Upper lobe of right lung (tissue), 1 donor: ENCODE measurements at regions not wholly inside any gene's neighbourhood (a gene's known extent, or its start where the extent isn't known, plus 50 kb on each side); places are given as distances from the start of the nearest gene placed in this dataset.
"Not testable (repeated sequence)": the region's sequence is repeated elsewhere in the genome, so short reads cannot be mapped to it uniquely, and the experiment has no call there.

ENCODE experiments used
- ATAC-seq: fragments of 200-7000 bp; cut with Tn5 transposase; one replicate; pipeline ENCODE4 v1.9.1; 2020; ENCODE audit warnings: mild to moderate bottlenecking, moderate library complexity
- DNase-seq: peaks from one replicate; pipeline ENCODE4 v3.0.0-alpha.2; 2020
- H3K27ac ChIP-seq: fragments of 200-600 bp; one replicate; pipeline ENCODE4 v1.8.0; 2022
- H3K27me3 ChIP-seq: fragments of 200-600 bp; one replicate; pipeline ENCODE4 v1.8.0; 2022; ENCODE audit warnings: mild to moderate bottlenecking
- H3K36me3 ChIP-seq: fragments of 200-600 bp; one replicate; pipeline ENCODE4 v1.8.0; 2022
- H3K4me1 ChIP-seq: fragments of 200-600 bp; one replicate; pipeline ENCODE4 v1.8.0; 2022
- H3K4me3 ChIP-seq: fragments of 200-600 bp; one replicate; pipeline ENCODE4 v1.8.0; 2022; ENCODE audit warnings: mild to moderate bottlenecking
- H3K9me3 ChIP-seq: fragments of 200-600 bp; one replicate; pipeline ENCODE4 v1.8.0; 2022
- intact Hi-C: fragments of 100-400 bp; cut with DNase I; formaldehyde crosslinking; loops from one replicate; pipeline ENCODE4 v1.11.0; 2022
- TF ChIP-seq, protein P1 (sequence below): fragments of 200-600 bp; IDR thresholded peaks from one replicate; pipeline ENCODE4 v1.8.0; 2022; ENCODE audit warnings: antibody characterized with exemption
- donor health status: DM: no; HTN: yes; CAD: no; lungs with severe emphysema.

DNA sequence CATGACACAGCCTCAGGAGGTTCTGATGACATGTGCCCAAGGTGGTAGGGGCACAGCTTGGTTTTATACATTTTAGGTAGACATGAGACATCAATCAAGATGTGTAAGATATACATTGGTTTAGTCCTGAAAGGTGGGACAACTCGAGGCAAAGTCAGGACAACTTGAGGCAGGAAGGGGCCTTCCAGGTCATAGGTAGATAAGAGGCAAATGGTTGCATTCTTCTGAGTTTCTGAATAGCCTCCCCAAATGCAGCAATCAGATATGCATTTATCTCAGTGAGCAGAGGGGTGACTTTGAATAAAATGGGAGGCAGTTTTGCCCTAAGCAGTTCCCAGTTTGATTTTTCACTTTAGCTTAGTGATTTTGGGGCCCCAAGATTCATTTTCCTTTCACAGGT lies 91.6 kb downstream of the CHCHD4 start:
- no peaks in the 10 kb centered on the region for H3K4me1 ChIP-seq
- intact Hi-C loops = no loop called here
- no peak overlapping the region for H3K4me3 ChIP-seq
- TF ChIP-seq, protein P1, sequence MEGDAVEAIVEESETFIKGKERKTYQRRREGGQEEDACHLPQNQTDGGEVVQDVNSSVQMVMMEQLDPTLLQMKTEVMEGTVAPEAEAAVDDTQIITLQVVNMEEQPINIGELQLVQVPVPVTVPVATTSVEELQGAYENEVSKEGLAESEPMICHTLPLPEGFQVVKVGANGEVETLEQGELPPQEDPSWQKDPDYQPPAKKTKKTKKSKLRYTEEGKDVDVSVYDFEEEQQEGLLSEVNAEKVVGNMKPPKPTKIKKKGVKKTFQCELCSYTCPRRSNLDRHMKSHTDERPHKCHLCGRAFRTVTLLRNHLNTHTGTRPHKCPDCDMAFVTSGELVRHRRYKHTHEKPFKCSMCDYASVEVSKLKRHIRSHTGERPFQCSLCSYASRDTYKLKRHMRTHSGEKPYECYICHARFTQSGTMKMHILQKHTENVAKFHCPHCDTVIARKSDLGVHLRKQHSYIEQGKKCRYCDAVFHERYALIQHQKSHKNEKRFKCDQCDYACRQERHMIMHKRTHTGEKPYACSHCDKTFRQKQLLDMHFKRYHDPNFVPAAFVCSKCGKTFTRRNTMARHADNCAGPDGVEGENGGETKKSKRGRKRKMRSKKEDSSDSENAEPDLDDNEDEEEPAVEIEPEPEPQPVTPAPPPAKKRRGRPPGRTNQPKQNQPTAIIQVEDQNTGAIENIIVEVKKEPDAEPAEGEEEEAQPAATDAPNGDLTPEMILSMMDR = no peak
- H3K36me3 ChIP-seq = no peaks in the 10 kb centered on the region
- H3K27ac ChIP-seq = no peak overlapping the region
- DNase-seq (no peak), ATAC-seq (no peak)
- H3K9me3 ChIP-seq = no peaks in the 10 kb centered on the region
- no peaks in the 10 kb centered on the region for H3K27me3 ChIP-seq

DNA sequence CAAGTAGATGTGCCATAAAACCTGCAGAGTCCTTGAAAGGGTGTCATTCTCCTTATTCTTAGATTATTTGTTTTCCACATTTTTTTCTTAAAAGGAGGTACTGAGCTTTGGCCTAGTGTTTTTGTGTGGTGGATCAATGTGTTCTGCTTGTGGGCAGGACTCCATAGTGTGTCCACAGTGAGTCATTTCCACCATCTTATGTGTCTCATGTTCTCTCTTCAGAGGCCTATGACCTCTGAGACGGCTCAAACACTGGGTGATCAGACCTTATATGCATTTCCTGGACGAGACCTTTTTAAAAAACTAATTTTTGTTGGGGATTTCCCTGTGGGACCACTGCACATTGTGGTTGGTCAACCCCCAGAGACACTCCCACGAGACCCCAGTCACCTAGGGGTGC lies 93.4 kb downstream of the CHCHD4 start:
- intact Hi-C loops = no loop called here
- peaks cover 6% of the 10 kb centered on the region for H3K9me3 ChIP-seq
- no peak overlapping the region for H3K4me3 ChIP-seq
- H3K27ac ChIP-seq = no peak overlapping the region
- no peaks in the 10 kb centered on the region for H3K4me1 ChIP-seq
- no peaks in the 10 kb centered on the region for H3K27me3 ChIP-seq
- TF ChIP-seq, protein P1 = no peak
- no peaks in the 10 kb centered on the region for H3K36me3 ChIP-seq
- ATAC-seq (no peak), DNase-seq (no peak)

DNA sequence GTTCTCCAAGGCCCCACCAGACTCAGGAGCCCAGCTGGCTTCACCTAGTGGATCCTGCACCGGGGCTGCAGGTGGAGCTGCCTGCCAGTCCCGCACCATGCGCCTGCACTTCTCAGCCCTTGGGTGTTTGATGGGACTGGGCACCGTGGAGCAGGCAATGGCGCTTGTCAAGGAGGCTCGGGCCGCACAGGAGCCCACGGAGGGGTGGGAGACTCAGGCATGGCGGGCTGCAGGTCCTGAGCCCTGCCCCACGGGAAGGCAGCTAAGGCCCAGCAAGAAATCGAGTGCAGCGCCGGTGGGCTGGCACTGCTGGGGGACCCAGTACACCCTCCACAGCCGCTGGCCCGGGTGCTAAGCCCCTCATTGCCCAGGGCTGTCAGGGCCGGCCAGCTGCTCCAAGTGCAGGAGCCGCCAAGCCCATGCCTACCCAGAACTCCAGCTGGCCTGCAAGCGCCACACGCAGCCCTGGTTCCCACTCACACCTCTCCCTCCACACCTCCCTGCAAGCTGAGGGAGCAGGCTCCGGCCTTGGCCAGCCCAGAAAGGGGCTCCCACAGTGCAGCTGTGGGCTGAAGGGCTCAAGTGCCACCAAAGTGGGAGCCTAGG lies 95.2 kb downstream of the CHCHD4 start:
- DNase-seq, H3K27me3 ChIP-seq, H3K27ac ChIP-seq, H3K4me3 ChIP-seq, ATAC-seq, H3K9me3 ChIP-seq, H3K36me3 ChIP-seq, H3K4me1 ChIP-seq, intact Hi-C loops: not testable (repeated sequence)

DNA sequence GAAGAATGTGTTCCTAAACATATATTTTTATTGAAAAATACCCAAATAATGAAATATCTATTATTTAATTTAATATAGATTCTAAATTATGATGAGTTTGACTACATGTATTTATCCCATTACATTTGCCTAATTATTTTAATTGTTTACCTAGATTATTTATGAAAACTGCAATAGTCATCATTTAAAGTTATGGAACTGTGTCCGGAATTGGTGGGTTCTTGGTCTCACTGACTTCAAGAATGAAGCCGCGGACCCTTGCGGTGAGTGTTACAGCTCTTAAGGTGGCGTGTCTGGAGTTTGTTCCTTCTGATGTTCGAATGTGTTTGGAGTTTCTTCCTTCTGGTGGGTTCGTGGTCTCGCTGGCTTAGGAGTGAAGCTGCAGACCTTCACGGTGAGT lies 96.5 kb downstream of the CHCHD4 start:
- DNase-seq, H3K27ac ChIP-seq, H3K4me1 ChIP-seq, H3K36me3 ChIP-seq, intact Hi-C loops, H3K4me3 ChIP-seq, H3K9me3 ChIP-seq, H3K27me3 ChIP-seq, ATAC-seq: not testable (repeated sequence)

DNA sequence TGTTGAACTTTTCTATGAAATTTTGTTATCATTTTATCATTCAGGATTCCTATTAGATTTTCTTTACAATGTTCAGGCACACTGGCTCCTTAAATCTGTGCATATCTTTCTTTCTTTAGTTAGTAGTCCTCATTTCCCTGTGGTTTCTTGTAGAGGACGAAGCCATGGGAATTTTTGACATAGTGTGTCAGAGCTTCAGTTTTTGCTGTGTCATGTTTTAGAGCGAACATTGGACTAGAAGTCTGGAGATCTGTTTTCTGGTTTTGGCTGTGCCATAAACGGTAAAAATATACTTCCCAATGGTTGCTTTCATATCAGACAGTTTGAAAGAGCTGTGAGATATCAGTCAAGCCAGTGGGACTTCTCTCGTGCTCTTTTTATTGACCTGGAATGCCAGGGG lies 105.2 kb downstream of the CHCHD4 start:
- intact Hi-C loops = no loop called here
- no peak for ATAC-seq
- H3K9me3 ChIP-seq = no peaks in the 10 kb centered on the region
- no peaks in the 10 kb centered on the region for H3K36me3 ChIP-seq
- no peaks in the 10 kb centered on the region for H3K4me1 ChIP-seq
- H3K4me3 ChIP-seq = no peak overlapping the region
- H3K27me3 ChIP-seq = no peaks in the 10 kb centered on the region
- DNase-seq = no peak
- TF ChIP-seq, protein P1 = no peak
- H3K27ac ChIP-seq = no peak overlapping the region

DNA sequence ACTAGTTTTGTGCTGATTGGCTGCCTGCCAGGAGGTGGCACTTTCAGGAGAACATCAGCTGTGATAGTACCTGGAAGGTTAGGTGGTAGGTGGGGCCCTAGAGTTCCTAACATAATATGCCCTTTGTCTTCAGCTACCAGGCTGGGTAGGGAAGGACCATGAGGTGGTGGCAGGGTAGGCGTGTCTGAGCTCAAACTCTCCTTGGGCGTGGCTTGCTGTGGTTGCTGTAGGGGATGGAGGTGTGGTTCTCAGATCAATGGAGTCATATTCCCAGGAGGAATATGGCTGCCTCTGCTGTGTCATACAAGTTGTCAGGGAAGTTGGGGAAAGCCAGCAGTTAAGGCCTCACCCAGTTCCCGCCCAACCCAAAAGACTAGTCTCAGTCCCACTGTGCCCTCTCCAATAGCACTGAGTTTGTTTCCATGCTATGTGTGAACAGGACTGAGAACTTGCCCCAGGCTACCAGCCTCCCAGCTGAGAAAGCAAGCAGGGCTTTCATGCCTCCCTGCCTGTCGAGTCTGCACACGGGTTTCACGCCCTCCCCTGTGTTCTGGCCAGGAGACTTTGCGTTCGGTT lies 107.7 kb downstream of the CHCHD4 start:
- Histone ChIP-seq H3K27me3 (no peaks in the 10 kb centered on the region), H3K4me3 (no peak overlapping the region), H3K9me3 (no peaks in the 10 kb centered on the region), H3K36me3 (no peaks in the 10 kb centered on the region), H3K27ac (no peak overlapping the region), H3K4me1 (no peaks in the 10 kb centered on the region)
- intact Hi-C loops = no loop called here
- TF ChIP-seq, protein P1 = no peak
- ATAC-seq (no peak), DNase-seq (no peak)

DNA sequence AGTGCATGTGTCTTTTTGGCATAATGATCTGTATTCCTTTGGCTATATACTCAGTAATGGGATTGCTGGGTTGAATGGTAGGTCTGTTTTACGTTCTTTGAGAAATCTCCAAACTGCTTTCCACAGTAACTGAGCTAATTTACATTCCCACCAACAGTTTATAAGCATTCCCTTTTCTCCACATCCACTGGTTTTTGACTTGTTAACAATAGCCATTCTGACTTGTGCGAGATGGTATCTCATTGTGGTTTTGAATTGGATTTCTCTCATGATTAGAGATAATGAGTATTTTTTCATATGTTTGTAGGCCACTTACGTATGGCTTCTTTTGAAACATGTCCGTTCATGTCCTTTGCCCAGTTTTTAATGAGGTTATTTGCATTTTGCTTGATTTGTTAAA lies 117.7 kb downstream of the CHCHD4 start:
- Histone ChIP-seq H3K9me3 (no peaks in the 10 kb centered on the region), H3K4me1 (no peaks in the 10 kb centered on the region), H3K27ac (no peak overlapping the region), H3K27me3 (no peaks in the 10 kb centered on the region), H3K4me3 (no peak overlapping the region), H3K36me3 (no peaks in the 10 kb centered on the region)
- intact Hi-C loops = no loop called here
- ATAC-seq (no peak), DNase-seq (no peak)
- TF ChIP-seq, protein P1 = no peak
